Stimulated activated naive CD8-positive, alpha-beta T cell treated with anti-CD3 and anti-CD28 coated beads, Interleukin-15, amount 100 ng/mL, for 72 hours (primary cell): ENCODE measurements at regions not wholly inside any gene's neighbourhood (a gene's known extent, or its start where the extent isn't known, plus 50 kb on each side); places are given as distances from the start of the nearest gene placed in this dataset.
"Not testable (repeated sequence)": the region's sequence is repeated elsewhere in the genome, so short reads cannot be mapped to it uniquely, and the experiment has no call there.

Source experiments
- ATAC-seq: fragments of 150-1000 bp; cut with Tn5 transposase; 2 replicates; pipeline ENCODE4 v1.10.0; 2021; ENCODE audit warnings: mild to moderate bottlenecking, moderate library complexity
- DNase-seq, 2 donors: peaks; one replicate each; pipeline ENCODE4 v3.0.0; 2021 to 2022
- H3K27ac Mint-ChIP-seq, 2 donors: one replicate each; pipeline ENCODE4 v1.8.0; 2022; ENCODE audit warnings: mild to moderate bottlenecking in 2 of 2, mixed read lengths in 2 of 2, moderate library complexity in 2 of 2
- H3K27me3 Mint-ChIP-seq: one replicate; pipeline ENCODE4 v1.8.0; 2022; ENCODE audit warnings: mixed read lengths
- H3K4me1 Mint-ChIP-seq: one replicate; pipeline ENCODE4 v1.8.0; 2022; ENCODE audit warnings: mild to moderate bottlenecking, mixed read lengths
- H3K4me3 Mint-ChIP-seq, 2 donors: one replicate each; pipeline ENCODE4 v1.8.0; 2022; ENCODE audit warnings: mild to moderate bottlenecking in 2 of 2, mixed read lengths in 2 of 2, moderate library complexity in 1 of 2
- H3K9me3 Mint-ChIP-seq, 2 donors: one replicate each; pipeline ENCODE4 v1.8.0; 2022; ENCODE audit warnings: mixed read lengths in 2 of 2

DNA sequence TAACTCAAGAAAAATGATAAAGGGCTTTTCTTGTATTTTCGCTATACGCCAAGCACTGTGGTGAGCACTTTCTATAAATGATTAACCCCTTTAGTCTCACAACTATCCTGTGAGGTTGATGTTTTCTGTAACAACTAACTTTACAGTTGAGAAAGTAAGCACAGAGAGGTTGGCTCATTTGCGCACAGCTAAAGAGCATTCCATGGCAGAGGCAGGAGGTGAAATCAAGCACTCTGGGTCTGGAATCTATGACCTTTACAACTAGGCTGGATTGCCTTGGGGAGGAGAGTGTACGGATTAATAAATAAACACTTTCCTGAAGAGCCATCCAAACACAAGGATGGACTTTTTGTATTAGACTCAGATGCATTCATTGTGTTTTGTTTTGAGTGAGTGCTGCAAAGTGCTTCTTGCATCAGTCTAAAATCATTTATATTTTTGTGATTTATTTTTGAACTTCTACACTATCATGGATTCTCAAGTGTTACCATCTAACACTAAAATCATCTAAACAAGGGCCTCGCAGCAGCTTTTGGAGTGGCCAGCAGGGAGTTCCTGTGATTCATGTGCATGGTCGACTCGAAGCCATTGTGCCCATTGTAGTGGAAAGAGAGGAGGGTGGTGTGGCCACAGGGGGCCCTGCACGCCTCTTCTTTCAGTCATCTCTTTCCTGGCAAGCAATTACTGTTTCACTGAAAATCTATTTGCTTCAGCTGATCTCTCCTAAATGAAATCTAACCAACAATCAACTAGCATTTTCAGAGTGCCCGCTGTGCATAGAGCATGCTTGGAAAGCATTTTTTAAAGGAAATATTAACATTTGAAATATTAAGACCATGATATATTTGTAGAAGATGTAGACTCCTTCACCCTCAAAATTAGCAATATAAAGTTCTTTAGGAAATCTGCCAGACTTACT lies 633.4 kb upstream of the COBL start:
- Mint-ChIP-seq H3K4me3 (no peak overlapping the region), H3K27ac (no peak overlapping the region), H3K27me3 (no peaks in the 10 kb centered on the region), H3K9me3 (peaks cover 4 to 10% of the 10 kb centered on the region in 2 donors), H3K4me1 (no peaks in the 10 kb centered on the region)
- DNase-seq = no peak
- no peak for ATAC-seq

DNA sequence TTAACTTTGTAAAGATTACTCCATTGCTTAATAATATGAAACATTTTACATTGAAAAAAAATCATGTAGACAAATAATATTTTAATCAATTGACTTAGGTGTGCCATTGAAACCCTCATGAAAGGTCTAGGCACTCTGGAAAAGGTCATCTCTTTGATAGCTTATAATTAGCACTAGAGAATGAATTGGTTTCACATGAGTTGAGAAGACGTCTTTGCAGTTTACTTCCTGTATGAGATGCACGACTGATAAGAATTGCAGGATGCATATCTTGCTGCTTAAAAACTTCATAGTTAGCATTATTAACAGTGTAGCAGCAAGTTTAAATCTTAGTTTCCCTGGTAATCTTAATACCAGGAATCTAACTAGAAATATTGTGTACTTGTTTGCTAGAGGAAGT lies 614.2 kb upstream of the COBL start:
- Mint-ChIP-seq H3K4me3 (no peak overlapping the region), H3K9me3 (peaks cover 4 to 28% of the 10 kb centered on the region in 2 donors), H3K27ac (no peak overlapping the region), H3K4me1 (no peaks in the 10 kb centered on the region), H3K27me3 (no peaks in the 10 kb centered on the region)
- DNase-seq (no peak), ATAC-seq (no peak)

DNA sequence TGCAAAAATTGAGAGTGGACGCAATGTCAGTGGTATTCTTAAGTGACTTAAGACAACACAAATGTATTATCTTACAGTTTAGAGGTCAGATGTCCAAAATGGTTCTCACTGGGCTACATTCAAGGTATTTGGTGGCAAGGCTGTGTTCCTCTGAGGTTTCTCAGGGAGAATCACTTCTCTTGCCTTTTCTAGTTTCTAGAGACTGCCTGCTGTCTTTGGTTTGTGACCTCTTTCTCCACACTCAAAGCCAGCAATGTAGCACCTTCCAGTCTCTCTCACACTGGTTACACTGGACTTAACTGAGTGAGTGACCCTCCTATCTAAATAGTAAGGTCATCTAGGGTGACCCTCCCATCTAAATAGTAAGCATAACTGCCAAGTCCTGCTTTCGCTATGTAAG lies 613.2 kb upstream of the COBL start:
- Mint-ChIP-seq H3K9me3 (peaks cover 4 to 22% of the 10 kb centered on the region in 2 donors), H3K27me3 (no peaks in the 10 kb centered on the region), H3K4me3 (no peak overlapping the region), H3K4me1 (no peaks in the 10 kb centered on the region), H3K27ac (no peak overlapping the region)
- no peak for ATAC-seq
- no peak for DNase-seq

DNA sequence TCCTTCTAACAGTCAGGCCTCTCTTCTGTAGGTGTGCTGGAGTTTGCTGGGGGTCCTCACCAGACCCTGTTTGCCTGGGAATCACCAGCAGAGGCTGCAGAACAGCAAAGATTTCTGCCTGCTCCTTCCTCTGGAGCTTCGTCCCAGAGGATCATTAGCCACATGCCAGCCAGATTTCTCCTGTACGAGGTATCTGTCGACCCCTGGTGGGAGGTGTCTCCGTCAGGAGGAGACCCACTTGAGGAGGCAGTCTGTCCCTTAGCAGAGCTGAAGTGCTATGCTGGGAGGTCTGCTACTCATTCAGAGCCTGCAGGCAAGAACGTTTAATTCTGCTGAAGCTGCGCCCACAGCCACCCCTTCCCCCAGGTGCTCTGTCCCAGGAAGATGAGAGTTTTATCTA lies 611.1 kb upstream of the COBL start:
- Mint-ChIP-seq H3K4me3 (no peak overlapping the region), H3K4me1 (no peaks in the 10 kb centered on the region), H3K27me3 (no peaks in the 10 kb centered on the region), H3K27ac (no peak overlapping the region), H3K9me3 (peaks cover 4 to 28% of the 10 kb centered on the region in 2 donors)
- ATAC-seq (no peak), DNase-seq (no peak)

DNA sequence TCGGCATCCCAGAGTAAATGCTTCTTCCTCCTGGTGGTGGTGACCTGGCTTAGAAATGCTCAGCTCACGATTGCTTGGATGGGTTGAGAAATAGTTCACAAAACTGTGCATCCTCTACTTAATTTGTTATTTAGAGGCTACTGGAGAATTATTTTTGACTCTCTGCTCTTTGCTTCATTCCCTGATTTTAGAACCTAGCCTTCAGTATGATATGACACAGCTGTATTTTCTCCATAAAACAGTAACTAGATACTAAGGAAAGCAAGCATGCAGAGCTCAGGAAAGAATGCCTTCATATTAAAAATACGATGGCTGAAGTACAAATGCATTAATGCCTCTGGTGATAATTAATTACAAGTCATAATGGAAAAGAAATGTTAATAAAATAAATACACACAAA lies 602.0 kb upstream of the COBL start:
- H3K4me1 Mint-ChIP-seq = no peaks in the 10 kb centered on the region
- H3K27ac Mint-ChIP-seq = no peak overlapping the region
- H3K4me3 Mint-ChIP-seq = no peak overlapping the region
- H3K9me3 Mint-ChIP-seq = peaks cover 13 to 24% of the 10 kb centered on the region in 2 donors
- DNase-seq (no peak), ATAC-seq (no peak)
- no peaks in the 10 kb centered on the region for H3K27me3 Mint-ChIP-seq

DNA sequence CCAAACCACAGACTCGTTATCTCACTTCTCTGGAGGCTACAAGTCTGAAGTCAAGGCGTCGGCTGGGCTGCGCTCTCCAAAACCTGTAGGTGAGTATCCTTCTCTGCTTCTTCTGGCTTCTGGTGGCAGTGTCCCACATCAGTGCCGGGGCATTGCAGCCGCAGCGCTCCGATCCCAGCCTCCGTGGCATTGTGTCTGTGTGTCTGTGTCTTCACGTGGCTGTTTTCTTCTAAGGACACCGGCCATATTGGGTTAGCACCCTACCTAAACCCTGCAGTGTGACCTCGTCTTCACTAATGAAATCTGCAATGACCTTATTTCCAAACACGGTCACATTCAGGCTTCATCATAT lies 584.9 kb upstream of the COBL start:
- no peaks in the 10 kb centered on the region for H3K27me3 Mint-ChIP-seq
- DNase-seq = no peak
- H3K4me1 Mint-ChIP-seq = no peaks in the 10 kb centered on the region
- H3K9me3 Mint-ChIP-seq = peaks cover under 1 to 21% of the 10 kb centered on the region in 2 donors
- H3K4me3 Mint-ChIP-seq = no peak overlapping the region
- ATAC-seq = no peak
- H3K27ac Mint-ChIP-seq = no peak overlapping the region

DNA sequence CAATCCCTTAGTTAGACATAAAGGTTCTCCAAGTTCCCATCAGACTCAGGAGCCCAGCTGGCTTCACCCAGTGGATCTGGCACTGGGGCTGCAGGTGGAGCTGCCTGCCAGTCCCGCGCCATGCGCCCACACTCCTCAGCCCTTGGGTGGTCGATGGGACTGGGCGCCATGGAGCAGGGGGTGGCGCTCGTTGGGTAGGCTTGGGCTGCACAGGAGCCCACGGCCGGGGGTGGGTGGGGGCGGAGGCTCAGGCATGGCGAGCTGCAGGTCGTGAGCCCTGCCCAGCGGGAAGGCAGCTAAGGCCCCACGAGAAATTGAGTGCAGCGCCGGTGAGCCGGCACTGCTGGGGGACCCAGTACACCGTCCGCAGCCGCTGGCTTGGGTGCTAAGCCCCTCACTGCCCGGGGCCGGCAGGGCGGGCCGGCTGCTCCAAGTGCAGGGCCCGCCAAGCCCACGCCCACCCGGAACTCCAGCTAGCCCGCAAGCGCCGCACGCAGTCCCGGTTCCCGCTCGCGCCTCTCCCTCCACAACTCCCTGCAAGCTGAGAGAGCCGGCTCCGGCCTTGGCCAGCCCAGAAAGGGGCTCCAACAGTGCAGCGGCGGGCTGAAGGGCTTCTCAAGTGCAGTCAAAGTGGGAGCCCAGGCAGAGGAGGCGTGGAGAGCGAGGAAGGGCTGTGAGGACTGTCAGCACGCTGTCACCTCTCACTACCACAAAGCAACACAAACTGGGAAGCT lies 584.3 kb upstream of the COBL start:
- H3K9me3 Mint-ChIP-seq = peaks cover 6 to 27% of the 10 kb centered on the region in 2 donors
- H3K27me3 Mint-ChIP-seq, ATAC-seq, DNase-seq, H3K4me3 Mint-ChIP-seq, H3K27ac Mint-ChIP-seq, H3K4me1 Mint-ChIP-seq: not testable (repeated sequence)

DNA sequence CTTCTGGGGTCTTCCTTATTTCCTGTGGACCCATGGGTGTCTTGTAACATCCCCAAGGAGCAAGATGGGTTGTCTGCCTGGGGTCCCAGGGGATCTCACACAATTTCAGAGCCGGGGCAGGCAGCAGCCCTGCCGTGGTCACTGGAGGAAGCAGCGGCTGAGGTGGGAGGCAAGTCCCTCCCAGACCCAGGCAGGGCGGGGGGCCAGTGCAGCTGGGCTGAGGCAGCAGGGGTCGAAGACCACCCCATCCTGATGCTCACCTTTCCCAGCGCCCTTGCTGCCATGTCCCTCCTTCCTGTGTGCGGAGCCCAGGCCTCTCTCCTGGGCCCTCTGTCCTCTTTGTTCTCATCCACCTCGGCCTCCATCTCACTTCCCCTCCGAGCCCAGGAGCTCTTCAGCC lies 583.0 kb upstream of the COBL start:
- Mint-ChIP-seq H3K27ac (no peak overlapping the region), H3K9me3 (peaks cover 7 to 27% of the 10 kb centered on the region in 2 donors), H3K4me3 (no peak overlapping the region), H3K4me1 (no peaks in the 10 kb centered on the region), H3K27me3 (no peaks in the 10 kb centered on the region)
- DNase-seq = no peak
- ATAC-seq = no peak

DNA sequence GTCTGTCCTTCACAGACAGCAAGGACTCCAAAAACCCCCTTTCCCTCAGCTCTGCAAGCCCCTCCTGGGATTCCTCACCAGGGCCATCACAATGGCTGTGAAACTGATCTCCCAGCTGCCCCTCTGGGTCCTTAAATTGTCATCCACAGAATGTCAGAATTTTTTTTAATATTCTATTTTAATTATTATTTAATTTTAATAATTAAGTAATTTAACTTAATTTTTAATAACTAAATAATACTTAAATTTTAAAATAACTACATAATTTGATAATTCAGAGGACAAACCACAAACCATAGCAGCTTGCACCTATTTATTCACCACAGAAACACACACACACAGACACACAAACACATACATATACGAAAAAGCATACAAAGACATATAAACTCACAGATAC lies 565.8 kb upstream of the COBL start:
- DNase-seq = no peak
- H3K27me3 Mint-ChIP-seq = no peaks in the 10 kb centered on the region
- H3K27ac Mint-ChIP-seq = no peak overlapping the region
- no peak for ATAC-seq
- H3K4me1 Mint-ChIP-seq = no peaks in the 10 kb centered on the region
- H3K9me3 Mint-ChIP-seq = peaks cover 4 to 11% of the 10 kb centered on the region in 2 donors
- no peak overlapping the region for H3K4me3 Mint-ChIP-seq

DNA sequence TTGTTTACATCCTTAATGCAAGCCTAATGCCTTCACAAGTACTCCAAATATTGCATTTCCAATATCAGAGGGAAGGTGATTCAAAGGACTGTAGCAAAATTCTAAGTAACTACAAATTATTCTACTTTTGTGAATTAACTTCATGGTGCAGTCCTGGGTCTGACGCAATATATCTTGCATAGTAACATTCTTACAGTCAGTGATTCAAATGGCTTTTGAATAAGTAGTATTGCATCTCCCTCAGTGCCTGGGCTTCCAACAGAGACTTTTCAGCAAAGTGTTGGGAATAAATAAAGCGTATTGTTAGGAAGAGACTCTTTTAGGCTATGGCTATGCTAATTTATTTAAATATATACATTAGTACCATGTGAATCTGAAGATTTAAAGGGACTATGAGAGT lies 564.7 kb upstream of the COBL start:
- no peaks in the 10 kb centered on the region for H3K27me3 Mint-ChIP-seq
- DNase-seq (no peak), ATAC-seq (no peak)
- H3K9me3 Mint-ChIP-seq = peaks cover 4 to 11% of the 10 kb centered on the region in 2 donors
- no peak overlapping the region for H3K27ac Mint-ChIP-seq
- no peaks in the 10 kb centered on the region for H3K4me1 Mint-ChIP-seq
- no peak overlapping the region for H3K4me3 Mint-ChIP-seq

DNA sequence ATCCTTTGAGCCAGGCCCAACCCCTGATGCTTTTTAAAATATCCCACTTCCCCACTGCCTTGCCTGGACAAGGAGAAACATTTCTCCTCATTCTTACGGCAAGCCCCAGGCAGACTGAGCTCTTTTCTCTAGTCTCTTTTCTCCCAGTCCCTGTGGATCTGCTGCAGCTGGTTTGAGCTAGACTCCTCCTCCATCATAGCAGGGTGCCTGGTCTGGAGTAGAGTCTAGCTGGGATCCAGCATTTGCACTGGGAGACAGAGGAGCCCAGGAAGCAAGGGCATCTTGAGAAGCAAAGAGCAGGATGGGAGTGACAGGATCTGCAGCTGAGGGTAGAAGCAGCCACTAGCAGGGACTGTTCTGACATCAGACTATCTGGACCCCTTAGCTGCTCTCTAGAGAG lies 562.3 kb upstream of the COBL start:
- H3K27ac Mint-ChIP-seq = no peak overlapping the region
- no peak for ATAC-seq

DNA sequence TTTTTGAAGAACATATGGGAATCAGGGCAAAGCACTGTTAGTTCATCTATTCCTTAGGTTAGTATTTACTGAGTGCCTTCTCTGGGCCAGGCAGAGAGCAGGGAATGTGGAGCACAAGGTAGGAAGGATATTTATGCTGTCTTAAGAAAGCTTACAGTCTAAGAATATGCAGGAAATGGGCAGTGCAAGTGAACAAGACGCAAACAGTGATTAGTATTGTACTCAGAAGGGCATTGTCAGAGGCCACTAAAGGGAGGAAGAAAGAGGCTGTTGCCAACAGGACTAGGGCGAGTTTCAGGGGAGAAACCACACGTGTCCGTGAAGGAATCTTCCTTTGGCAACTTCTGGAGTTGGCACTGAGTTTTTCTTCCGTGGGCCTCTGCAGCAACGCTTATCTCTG lies 552.8 kb upstream of the COBL start:
- Mint-ChIP-seq H3K27me3 (no peaks in the 10 kb centered on the region), H3K9me3 (peaks cover 5 to 19% of the 10 kb centered on the region in 2 donors), H3K4me3 (no peak overlapping the region), H3K27ac (no peak overlapping the region), H3K4me1 (no peaks in the 10 kb centered on the region)
- ATAC-seq = no peak
- DNase-seq = no peak

More for the DNA sequence above, 562.3 kb upstream of the COBL start:
- Mint-ChIP-seq H3K4me3 (no peak overlapping the region), H3K4me1 (no peaks in the 10 kb centered on the region), H3K27me3 (no peaks in the 10 kb centered on the region), H3K9me3 (peaks cover 0 to 4% of the 10 kb centered on the region in 2 donors)
- no peak for DNase-seq

DNA sequence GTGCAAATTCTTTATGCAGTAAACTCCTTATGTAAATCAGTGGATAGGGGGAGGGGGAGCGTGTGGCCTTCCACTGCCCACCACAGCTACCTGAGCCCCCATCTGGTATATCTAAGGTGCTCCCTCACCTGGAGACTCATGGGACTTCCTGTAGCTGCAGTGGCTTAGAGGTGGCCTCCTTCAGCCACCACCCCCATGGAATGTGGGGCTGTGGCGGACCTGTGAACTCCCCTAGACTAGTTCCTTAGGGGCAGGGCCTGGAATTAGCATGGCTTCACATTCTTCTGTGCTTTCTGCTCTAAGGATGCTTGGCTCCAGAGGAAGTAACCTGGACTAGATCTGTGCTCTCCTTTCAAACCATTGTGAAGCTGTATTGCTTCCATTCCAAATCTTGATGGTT lies 550.5 kb upstream of the COBL start:
- ATAC-seq = no peak
- Mint-ChIP-seq H3K4me3 (no peak overlapping the region), H3K9me3 (peaks cover 5 to 19% of the 10 kb centered on the region in 2 donors)

DNA sequence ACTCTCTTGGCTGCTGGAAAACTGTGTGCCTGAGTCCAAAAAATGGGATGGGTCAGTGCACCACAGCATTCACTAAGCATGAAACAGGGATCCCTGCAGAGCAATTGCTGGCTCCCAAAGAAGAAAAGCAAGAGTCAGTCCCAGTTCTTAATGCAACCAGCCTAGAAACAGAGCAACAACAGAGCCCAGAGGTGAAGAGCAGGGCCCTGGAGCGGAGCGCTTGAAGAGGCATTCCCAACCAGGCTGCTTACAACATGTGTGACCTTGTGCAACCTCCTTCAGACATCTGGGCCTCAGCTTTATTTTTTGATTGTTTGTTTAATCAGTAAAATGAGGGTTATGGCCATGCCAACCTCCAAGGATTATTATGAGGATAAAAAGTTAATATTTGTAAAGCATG lies 543.7 kb upstream of the COBL start:
- Mint-ChIP-seq H3K9me3 (no peaks in the 10 kb centered on the region), H3K27ac (no peak overlapping the region), H3K27me3 (no peaks in the 10 kb centered on the region), H3K4me3 (no peak overlapping the region), H3K4me1 (no peaks in the 10 kb centered on the region)
- no peak for ATAC-seq
- no peak for DNase-seq

More for the DNA sequence above, 550.5 kb upstream of the COBL start:
- H3K4me1 Mint-ChIP-seq = no peaks in the 10 kb centered on the region
- no peak overlapping the region for H3K27ac Mint-ChIP-seq
- DNase-seq = no peak
- no peaks in the 10 kb centered on the region for H3K27me3 Mint-ChIP-seq

DNA sequence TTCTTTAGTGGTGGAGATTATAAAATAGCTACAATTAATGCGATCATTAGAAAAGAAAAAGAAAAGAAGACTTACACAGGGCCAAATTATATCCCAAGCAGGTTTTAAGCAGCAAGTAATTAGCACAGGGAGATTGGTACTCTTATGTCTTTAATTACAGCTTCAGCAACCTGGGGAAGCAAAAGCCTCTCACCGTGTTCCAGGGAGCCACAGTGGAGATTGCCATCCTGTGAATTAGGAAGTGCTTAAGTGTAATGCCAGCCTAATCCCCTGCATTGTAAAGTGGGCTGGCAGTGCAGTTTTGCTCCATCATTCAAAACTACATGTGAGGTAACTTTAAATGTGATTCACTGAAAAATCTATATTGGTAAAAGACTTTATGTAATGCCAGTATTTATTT lies 533.5 kb upstream of the COBL start:
- Mint-ChIP-seq H3K4me3 (no peak overlapping the region), H3K27ac (no peak overlapping the region), H3K4me1 (no peaks in the 10 kb centered on the region), H3K9me3 (peaks cover 0 to 7% of the 10 kb centered on the region in 2 donors), H3K27me3 (no peaks in the 10 kb centered on the region)
- ATAC-seq = no peak
- DNase-seq = no peak

DNA sequence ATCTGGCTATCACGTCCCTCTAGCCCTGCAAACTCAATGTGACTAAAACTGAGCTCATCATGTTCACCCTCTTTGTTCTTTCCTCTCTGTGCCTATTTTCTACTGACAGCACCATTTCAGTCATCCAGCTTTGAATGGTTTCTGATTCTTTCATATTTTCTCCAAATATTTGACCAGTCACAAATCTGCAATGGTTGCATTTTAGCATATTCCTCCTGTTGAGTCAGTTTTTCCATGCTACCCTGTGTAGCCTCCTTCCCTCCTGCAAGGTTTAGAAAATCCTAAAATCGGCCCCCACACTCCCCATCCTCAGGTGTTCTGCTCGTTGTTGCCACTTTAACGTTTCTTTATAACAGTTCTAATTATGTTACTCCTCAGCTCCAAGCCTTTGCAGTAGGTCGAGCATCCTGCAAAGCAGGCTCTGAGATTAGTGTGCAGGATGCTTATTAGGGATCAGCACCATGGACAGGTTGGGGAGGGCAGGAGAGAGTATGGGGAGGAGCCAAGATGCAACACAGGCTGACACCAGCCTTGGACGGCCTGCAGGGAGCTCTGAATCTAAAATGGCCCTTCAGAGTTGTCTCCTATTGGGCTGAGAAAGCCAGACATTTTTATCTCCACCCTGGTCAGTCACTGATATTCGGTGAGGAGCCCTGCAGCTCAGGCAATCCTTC lies 531.0 kb upstream of the COBL start:
- DNase-seq = no peak
- no peak for ATAC-seq
- no peak overlapping the region for H3K4me3 Mint-ChIP-seq
- H3K4me1 Mint-ChIP-seq = no peaks in the 10 kb centered on the region
- H3K27me3 Mint-ChIP-seq = no peaks in the 10 kb centered on the region
- peaks cover 4 to 7% of the 10 kb centered on the region in 2 donors for H3K9me3 Mint-ChIP-seq
- H3K27ac Mint-ChIP-seq = no peak overlapping the region
